IMR-90 (cell line): ENCODE measurements at regions not wholly inside any gene's neighbourhood (a gene's known extent, or its start where the extent isn't known, plus 50 kb on each side); places are given as distances from the start of the nearest gene placed in this dataset.

ENCODE experiments used
- ATAC-seq: fragments of 200-7000 bp; cut with Tn5 transposase; 2 replicates; pipeline ENCODE4 v1.9.1; 2020; ENCODE audit warnings: low read depth, mild to moderate bottlenecking, moderate library complexity
- BruUV-seq: library from RNA; stranded (reverse); fragments of 400-500 nt; replicated peaks from 2 replicates; lab custom pipeline; 2021; lab: Mats Ljungman, UMichigan
- CTCF ChIA-PET: fragments of 300-600 bp; formaldehyde crosslinking; extraction: SDS; loops from one replicate; lab custom pipeline; 2021; ENCODE audit warnings: antibody characterized with exemption; lab: Yijun Ruan, JAX
- POLR2A ChIA-PET: fragments of 300-600 bp; sonication (Branson Sonifier 250); formaldehyde crosslinking; loops from one replicate; lab custom pipeline; 2022; ENCODE audit warnings: antibody characterized with exemption; ENCODE audit not compliant: unreplicated experiment; lab: Charles Lee
- DNase-seq: peaks from one replicate; pipeline ENCODE4 v3.0.0; 2013
- H2AFZ ChIP-seq: replicated peaks from 2 replicates; pipeline ENCODE3; 2013; ENCODE audit warnings: low read length, mild to moderate bottlenecking; ENCODE audit not compliant: poor library complexity
- H2AK5ac ChIP-seq: 2 replicates; pipeline ENCODE4 v1.6.1; 2013; ENCODE audit warnings: low read depth, low read length, inconsistent platforms
- H2AK9ac ChIP-seq: replicated peaks from 2 replicates; pipeline ENCODE3; 2013; ENCODE audit warnings: mild to moderate bottlenecking, low read depth, low read length, moderate library complexity; ENCODE audit not compliant: poor library complexity
- H2BK120ac ChIP-seq: 2 replicates; pipeline ENCODE4 v1.6.1; 2013; ENCODE audit warnings: low read depth, low read length, inconsistent platforms
- H2BK15ac ChIP-seq: 3 replicates; pipeline ENCODE4 v1.6.1; 2013; ENCODE audit warnings: low read depth, low read length, inconsistent platforms
- H2BK20ac ChIP-seq: 2 replicates; pipeline ENCODE4 v1.6.1; 2013; ENCODE audit warnings: low read depth, mild to moderate bottlenecking, inconsistent platforms, low read length, moderate library complexity
- H2BK5ac ChIP-seq: 2 replicates; pipeline ENCODE4 v1.6.1; 2013; ENCODE audit warnings: mild to moderate bottlenecking, low read depth, low read length, inconsistent platforms; ENCODE audit not compliant: poor library complexity, severe bottlenecking
- H3K14ac ChIP-seq: replicated peaks from 2 replicates; pipeline ENCODE4 v1.6.1; 2013; ENCODE audit warnings: low read depth, low read length, inconsistent platforms
- H3K18ac ChIP-seq: 2 replicates; pipeline ENCODE4 v1.6.1; 2013; ENCODE audit warnings: low read depth, low read length, control low read depth
- H3K23ac ChIP-seq: 2 replicates; pipeline ENCODE4 v1.6.1; 2013; ENCODE audit warnings: low read depth, low read length, inconsistent platforms
- H3K27ac ChIP-seq: 2 replicates; pipeline ENCODE4 v1.5.1; 2013; ENCODE audit warnings: mild to moderate bottlenecking, control low read depth, low read length; ENCODE audit not compliant: insufficient read depth
- H3K27me3 ChIP-seq: 2 replicates; pipeline ENCODE4 v1.6.1; 2013; ENCODE audit warnings: low read length; ENCODE audit not compliant: control insufficient read depth, insufficient read depth
- H3K36me3 ChIP-seq: 2 replicates; pipeline ENCODE4 v1.6.1; 2013; ENCODE audit warnings: low read length, mixed read lengths; ENCODE audit not compliant: control insufficient read depth, insufficient read depth
- H3K4ac ChIP-seq: 2 replicates; pipeline ENCODE4 v1.6.1; 2013; ENCODE audit warnings: low read depth, low read length, inconsistent platforms
- H3K4me1 ChIP-seq: 2 replicates; pipeline ENCODE4 v1.6.1; 2013; ENCODE audit warnings: low read length, mixed read lengths; ENCODE audit not compliant: control insufficient read depth, insufficient read depth
- H3K4me2 ChIP-seq: 2 replicates; pipeline ENCODE4 v1.6.1; 2013; ENCODE audit warnings: low read depth, mild to moderate bottlenecking, control low read depth, low read length, moderate library complexity
- H3K4me3 ChIP-seq: 2 replicates; pipeline ENCODE4 v1.5.1; 2013; ENCODE audit warnings: low read depth, mild to moderate bottlenecking, control low read depth, low read length, moderate library complexity; ENCODE audit not compliant: insufficient read depth
- H3K56ac ChIP-seq: 2 replicates; pipeline ENCODE4 v1.6.1; 2013; ENCODE audit warnings: low read length, inconsistent platforms; ENCODE audit not compliant: insufficient read depth; ENCODE audit errors: extremely low read depth
- H3K79me1 ChIP-seq, 2 experiments: 2 replicates each; pipeline ENCODE4 v1.6.1; 2013; ENCODE audit warnings: low read length in 2 of 2, inconsistent platforms in 1 of 2, low read depth in 1 of 2
- H3K9ac ChIP-seq: 2 replicates; pipeline ENCODE4 v1.6.1; 2013; ENCODE audit warnings: low read depth, low read length, control low read depth
- H3K9me1 ChIP-seq: 2 replicates; pipeline ENCODE4 v1.6.1; 2013; ENCODE audit warnings: low read length, inconsistent platforms; ENCODE audit not compliant: insufficient read depth
- H3K9me3 ChIP-seq: 2 replicates; pipeline ENCODE4 v1.6.1; 2013; ENCODE audit warnings: low read length; ENCODE audit not compliant: control insufficient read depth, insufficient read depth
- H4K20me1 ChIP-seq: 2 replicates; pipeline ENCODE4 v1.6.1; 2013; ENCODE audit warnings: low read length, inconsistent platforms; ENCODE audit not compliant: insufficient read depth
- H4K5ac ChIP-seq: 2 replicates; pipeline ENCODE4 v1.6.1; 2013; ENCODE audit warnings: mild to moderate bottlenecking, low read depth, low read length, control low read depth
- H4K8ac ChIP-seq, 2 experiments: 2 replicates each; pipeline ENCODE4 v1.6.1; 2013; ENCODE audit warnings: low read depth in 2 of 2, low read length in 2 of 2, control low read depth in 1 of 2, inconsistent platforms in 1 of 2
- H4K91ac ChIP-seq: 2 replicates; pipeline ENCODE4 v1.6.1; 2013; ENCODE audit warnings: low read depth, low read length, inconsistent platforms; ENCODE audit not compliant: insufficient read depth
- BHLHE40 ChIP-seq: fragments of 150-350 bp; IDR thresholded peaks from 2 replicates; pipeline ENCODE4 v1.6.1; 2016; ENCODE audit warnings: mild to moderate bottlenecking, low read depth, low read length
- CEBPB ChIP-seq: IDR thresholded peaks from 2 replicates; pipeline ENCODE4 v1.6.1; 2012; ENCODE audit warnings: low read depth, low read length, improper control_type of control experiment
- MAFK ChIP-seq: IDR thresholded peaks from 2 replicates; pipeline ENCODE4 v1.6.1; 2012; ENCODE audit warnings: low read depth, low read length, improper control_type of control experiment
- NFE2L2 ChIP-seq: fragments of 150-350 bp; IDR thresholded peaks from 2 replicates; pipeline ENCODE4 v1.6.1; 2016; ENCODE audit warnings: low read depth, mild to moderate bottlenecking, low read length
- POLR2A ChIP-seq: IDR thresholded peaks from 2 replicates; pipeline ENCODE4 v1.6.1; 2012; ENCODE audit warnings: mild to moderate bottlenecking, low read depth, low read length
- RCOR1 ChIP-seq: IDR thresholded peaks from 2 replicates; pipeline ENCODE4 v1.6.1; 2012; ENCODE audit warnings: mild to moderate bottlenecking, low read length, improper control_type of control experiment; ENCODE audit not compliant: insufficient replicate concordance
- RFX5 ChIP-seq: IDR thresholded peaks from 2 replicates; pipeline ENCODE4 v1.8.0; 2012; ENCODE audit warnings: low read depth, mild to moderate bottlenecking, low read length, moderate library complexity
- WGBS, 2 experiments: methylation state at CpG; one replicate each; pipeline versions ENCODE4 v1.1.5 to v1.1.7; 2013; ENCODE audit warnings: missing lambda C conversion rate in 2 of 2; ENCODE audit not compliant: insufficient read length in 1 of 2; ENCODE audit errors: extremely low coverage in 2 of 2; 5-methylcytosine and 5-hydroxymethylcytosine counted together
- dilution Hi-C: fragments of 300-500 bp; cut with HindIII; formaldehyde crosslinking; loops from one replicate; pipeline ENCODE4 v1.14.3; 2018; ENCODE audit warnings: low sequenced_read_pairs; ENCODE audit not compliant: unreplicated experiment
- in situ Hi-C: fragments of 300-500 bp; cut with MboI; formaldehyde crosslinking; loops from 3 replicates; pipeline ENCODE4 v1.14.3; 2019; ENCODE audit warnings: low sequenced_read_pairs, inconsistent platforms, mixed read lengths
- intact Hi-C: fragments of 100-400 bp; cut with micrococcal nuclease; formaldehyde crosslinking; loops from 2 replicates; pipeline ENCODE4 v1.10.0; 2022
- TF ChIP-seq, protein P1 (sequence below): conservative IDR thresholded peaks from 2 replicates; pipeline ENCODE4 v1.5.1; 2012; ENCODE audit warnings: mild to moderate bottlenecking, low read depth, low read length, improper control_type of control experiment

DNA sequence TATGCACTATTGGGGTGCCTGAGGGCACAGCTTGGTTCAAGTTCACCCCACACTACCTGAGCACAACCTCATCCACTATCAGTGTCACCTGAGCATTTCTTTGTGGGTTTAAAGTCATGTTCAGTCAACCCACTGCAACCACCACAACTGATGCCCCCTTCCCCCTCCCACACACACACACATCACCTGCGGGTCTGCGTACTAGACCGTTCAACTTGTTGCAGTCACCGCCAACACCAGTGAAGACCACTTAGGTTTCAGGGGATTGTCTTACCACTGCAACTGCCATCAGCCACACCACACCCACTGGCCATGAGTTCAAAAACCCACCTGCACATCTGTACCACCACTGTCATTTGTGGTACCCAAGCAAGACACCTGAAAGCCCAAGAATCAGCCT lies 355.0 kb downstream of the SH3BGRL start:
- no peak for TF ChIP-seq CEBPB
- TF ChIP-seq RFX5: no peak
- no peak for TF ChIP-seq NFE2L2
- TF ChIP-seq RCOR1: no peak
- TF ChIP-seq BHLHE40: no peak
- TF ChIP-seq, protein P1, sequence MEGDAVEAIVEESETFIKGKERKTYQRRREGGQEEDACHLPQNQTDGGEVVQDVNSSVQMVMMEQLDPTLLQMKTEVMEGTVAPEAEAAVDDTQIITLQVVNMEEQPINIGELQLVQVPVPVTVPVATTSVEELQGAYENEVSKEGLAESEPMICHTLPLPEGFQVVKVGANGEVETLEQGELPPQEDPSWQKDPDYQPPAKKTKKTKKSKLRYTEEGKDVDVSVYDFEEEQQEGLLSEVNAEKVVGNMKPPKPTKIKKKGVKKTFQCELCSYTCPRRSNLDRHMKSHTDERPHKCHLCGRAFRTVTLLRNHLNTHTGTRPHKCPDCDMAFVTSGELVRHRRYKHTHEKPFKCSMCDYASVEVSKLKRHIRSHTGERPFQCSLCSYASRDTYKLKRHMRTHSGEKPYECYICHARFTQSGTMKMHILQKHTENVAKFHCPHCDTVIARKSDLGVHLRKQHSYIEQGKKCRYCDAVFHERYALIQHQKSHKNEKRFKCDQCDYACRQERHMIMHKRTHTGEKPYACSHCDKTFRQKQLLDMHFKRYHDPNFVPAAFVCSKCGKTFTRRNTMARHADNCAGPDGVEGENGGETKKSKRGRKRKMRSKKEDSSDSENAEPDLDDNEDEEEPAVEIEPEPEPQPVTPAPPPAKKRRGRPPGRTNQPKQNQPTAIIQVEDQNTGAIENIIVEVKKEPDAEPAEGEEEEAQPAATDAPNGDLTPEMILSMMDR: no peak
- no peak for TF ChIP-seq POLR2A
- TF ChIP-seq MAFK: no peak
- Histone ChIP-seq H3K79me1 (no peaks in the 10 kb centered on the region), H2AK5ac (no peak overlapping the region), H3K27ac (no peak overlapping the region), H3K9me1 (no peaks in the 10 kb centered on the region), H2AK9ac (no peak overlapping the region), H2BK5ac (no peak overlapping the region), H3K4me2 (no peak overlapping the region), H3K23ac (no peak overlapping the region), H4K20me1 (no peaks in the 10 kb centered on the region), H3K18ac (no peak overlapping the region), H3K4ac (no peak overlapping the region), H3K27me3 (no peaks in the 10 kb centered on the region), H3K9me3 (no peaks in the 10 kb centered on the region), H2BK15ac (no peak overlapping the region), H4K91ac (no peak overlapping the region), H2AFZ (no peak overlapping the region), H3K4me3 (no peak overlapping the region), H4K8ac (no peak overlapping the region), H3K9ac (no peak overlapping the region), H2BK20ac (no peak overlapping the region), H2BK120ac (no peak overlapping the region), H3K56ac (no peak overlapping the region), H3K4me1 (no peaks in the 10 kb centered on the region), H3K36me3 (no peaks in the 10 kb centered on the region), H4K5ac (no peak overlapping the region), H3K14ac (no peak overlapping the region)
- dilution Hi-C loops (no loop called here), in situ Hi-C loops (no loop called here), intact Hi-C loops (no loop called here)
- POLR2A ChIA-PET: no interaction called here
- no peak for ATAC-seq
- WGBS, 2 experiments: no CpG with 5 or more reads among the region's 4 CpGs
- CTCF ChIA-PET: no interaction called here
- no TSS peak for BruUV-seq
- no peak for DNase-seq
